SU-DHL-6 (cell line): ENCODE measurements at regions not wholly inside any gene's neighbourhood (a gene's known extent, or its start where the extent isn't known, plus 50 kb on each side); places are given as distances from the start of the nearest gene placed in this dataset.

ENCODE experiments used
- H2AFZ ChIP-seq: fragments of 200-600 bp; sonication (generic); 2 replicates; pipeline ENCODE4 v1.6.1; 2014; ENCODE audit warnings: low read depth, mild to moderate bottlenecking, moderate library complexity, mixed read lengths, antibody characterized with exemption, low read length; ENCODE audit not compliant: severe bottlenecking
- H3F3A ChIP-seq: fragments of 200-600 bp; shearing (Covaris generic); 2 replicates; pipeline ENCODE4 v1.6.0; 2016; ENCODE audit warnings: antibody characterized with exemption, mild to moderate bottlenecking; ENCODE audit not compliant: insufficient read depth
- H3K27ac ChIP-seq: fragments of 200-600 bp; sonication (generic); 2 replicates; pipeline ENCODE4 v1.5.1; 2016; ENCODE audit warnings: low read depth, mild to moderate bottlenecking, low read length, moderate library complexity, mixed read lengths
- H3K27me3 ChIP-seq: fragments of 200-600 bp; sonication (generic), shearing (Covaris generic); 2 replicates; pipeline ENCODE4 v1.6.0; 2014; ENCODE audit warnings: mild to moderate bottlenecking, low read length
- H3K36me3 ChIP-seq: fragments of 200-600 bp; sonication (generic); 2 replicates; pipeline ENCODE4 v1.6.1; 2014; ENCODE audit warnings: mild to moderate bottlenecking, low read length, mixed read lengths
- H3K4me2 ChIP-seq: fragments of 300-600, 200-600 bp; shearing (Covaris generic), sonication (generic); 2 replicates; pipeline ENCODE4 v1.6.0; 2014; ENCODE audit warnings: low read length, low read depth, mild to moderate bottlenecking; ENCODE audit not compliant: poor library complexity, severe bottlenecking
- H3K4me3 ChIP-seq: fragments of 200-600 bp; sonication (generic); 2 replicates; pipeline ENCODE4 v1.5.1; 2014; ENCODE audit warnings: antibody characterized with exemption, low read length, mild to moderate bottlenecking, mixed read lengths; ENCODE audit not compliant: insufficient read depth, poor library complexity, severe bottlenecking
- H3K79me2 ChIP-seq: fragments of 200-600 bp; sonication (generic); 2 replicates; pipeline ENCODE4 v1.6.1; 2014; ENCODE audit warnings: mild to moderate bottlenecking, low read length, moderate library complexity; ENCODE audit not compliant: insufficient read depth
- H3K9ac ChIP-seq: fragments of 200-600 bp; sonication (generic); 2 replicates; pipeline ENCODE4 v1.7.0; 2014; ENCODE audit warnings: mild to moderate bottlenecking, low read length
- H3K9me2 ChIP-seq: fragments of 200-600 bp; sonication (generic); replicated peaks from 2 replicates; pipeline ENCODE4 v1.6.1; 2014; ENCODE audit warnings: low read length; ENCODE audit not compliant: insufficient read depth
- H3K9me3 ChIP-seq: fragments of 200-600 bp; sonication (generic); 2 replicates; pipeline ENCODE4 v1.6.1; 2014; ENCODE audit warnings: low read length, mixed read lengths; ENCODE audit not compliant: insufficient read depth
- H4K20me1 ChIP-seq: fragments of 200-600 bp; sonication (generic); 2 replicates; pipeline ENCODE4 v1.6.1; 2014; ENCODE audit warnings: low read depth, mild to moderate bottlenecking, antibody characterized with exemption, low read length, moderate library complexity, mixed read lengths
- EZH2phosphoT487 ChIP-seq: fragments of 200-600 bp; sonication (generic), shearing (Covaris generic); conservative IDR thresholded peaks from 2 replicates; pipeline ENCODE4 v1.6.1; 2018; ENCODE audit warnings: mild to moderate bottlenecking, antibody characterized with exemption, low read length, moderate library complexity, mixed read lengths
- TF ChIP-seq, protein P1 (sequence below): fragments of 200-600 bp; sonication (generic); IDR thresholded peaks from one replicate; pipeline ENCODE4 v1.5.1; 2017; ENCODE audit warnings: antibody characterized with exemption, mild to moderate bottlenecking, low read length, moderate library complexity; ENCODE audit not compliant: insufficient read depth, poor library complexity, severe bottlenecking

DNA sequence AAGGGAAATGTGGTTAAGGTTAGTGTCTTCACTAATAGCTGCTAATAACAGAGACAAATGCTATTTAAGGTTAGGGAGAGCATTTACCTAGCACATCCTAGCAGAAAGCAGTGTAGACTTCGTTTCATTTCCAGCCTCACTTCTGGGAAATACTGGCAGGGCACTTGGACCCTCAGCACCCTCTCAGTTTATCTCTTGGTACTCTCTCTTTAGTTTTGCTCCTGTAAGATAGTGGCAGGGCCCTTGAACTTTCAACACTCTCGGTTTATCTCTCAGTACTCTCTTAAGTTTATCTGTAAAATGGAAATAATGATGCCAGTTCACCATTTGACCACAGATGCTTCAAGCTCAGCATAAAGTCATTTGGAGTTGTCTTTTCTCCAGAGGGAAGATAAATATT lies 118.4 kb downstream of the MBL2 start:
- no peak overlapping the region for H3K4me2 ChIP-seq
- no peak overlapping the region for H2AFZ ChIP-seq
- H3K9me2 ChIP-seq = no peaks in the 10 kb centered on the region
- H3F3A ChIP-seq = no peaks in the 10 kb centered on the region
- H3K36me3 ChIP-seq = no peaks in the 10 kb centered on the region
- no peaks in the 10 kb centered on the region for H3K79me2 ChIP-seq
- H3K4me3 ChIP-seq = no peak overlapping the region
- TF ChIP-seq, protein P1, sequence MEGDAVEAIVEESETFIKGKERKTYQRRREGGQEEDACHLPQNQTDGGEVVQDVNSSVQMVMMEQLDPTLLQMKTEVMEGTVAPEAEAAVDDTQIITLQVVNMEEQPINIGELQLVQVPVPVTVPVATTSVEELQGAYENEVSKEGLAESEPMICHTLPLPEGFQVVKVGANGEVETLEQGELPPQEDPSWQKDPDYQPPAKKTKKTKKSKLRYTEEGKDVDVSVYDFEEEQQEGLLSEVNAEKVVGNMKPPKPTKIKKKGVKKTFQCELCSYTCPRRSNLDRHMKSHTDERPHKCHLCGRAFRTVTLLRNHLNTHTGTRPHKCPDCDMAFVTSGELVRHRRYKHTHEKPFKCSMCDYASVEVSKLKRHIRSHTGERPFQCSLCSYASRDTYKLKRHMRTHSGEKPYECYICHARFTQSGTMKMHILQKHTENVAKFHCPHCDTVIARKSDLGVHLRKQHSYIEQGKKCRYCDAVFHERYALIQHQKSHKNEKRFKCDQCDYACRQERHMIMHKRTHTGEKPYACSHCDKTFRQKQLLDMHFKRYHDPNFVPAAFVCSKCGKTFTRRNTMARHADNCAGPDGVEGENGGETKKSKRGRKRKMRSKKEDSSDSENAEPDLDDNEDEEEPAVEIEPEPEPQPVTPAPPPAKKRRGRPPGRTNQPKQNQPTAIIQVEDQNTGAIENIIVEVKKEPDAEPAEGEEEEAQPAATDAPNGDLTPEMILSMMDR = no peak
- TF ChIP-seq EZH2phosphoT487 = no peak
- H4K20me1 ChIP-seq = no peaks in the 10 kb centered on the region
- H3K27me3 ChIP-seq = no peaks in the 10 kb centered on the region
- H3K27ac ChIP-seq = no peak overlapping the region
- no peak overlapping the region for H3K9ac ChIP-seq
- no peaks in the 10 kb centered on the region for H3K9me3 ChIP-seq

DNA sequence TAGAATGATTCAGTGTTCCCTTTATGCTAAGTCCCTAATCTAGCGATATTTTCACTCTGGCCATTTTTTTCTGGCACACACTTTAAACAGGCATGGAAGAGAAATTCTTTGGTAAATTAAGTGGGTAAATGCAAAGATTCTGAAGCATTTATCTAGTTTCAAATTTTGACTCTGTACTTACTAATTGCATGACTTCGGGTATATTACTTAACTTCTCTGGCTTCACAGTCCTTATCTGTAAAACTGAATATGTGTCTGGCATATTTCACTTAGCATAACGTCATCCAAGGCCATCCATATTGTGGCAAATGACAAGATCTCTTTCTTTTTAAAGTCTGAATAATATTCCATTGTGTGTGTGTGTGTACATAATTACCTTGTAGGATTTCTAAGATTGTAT lies 114.5 kb downstream of the MBL2 start:
- no peaks in the 10 kb centered on the region for H3F3A ChIP-seq
- no peaks in the 10 kb centered on the region for H3K9me2 ChIP-seq
- no peak overlapping the region for H3K4me3 ChIP-seq
- no peaks in the 10 kb centered on the region for H3K79me2 ChIP-seq
- no peak overlapping the region for H3K4me2 ChIP-seq
- no peak overlapping the region for H3K27ac ChIP-seq
- no peak overlapping the region for H3K9ac ChIP-seq
- TF ChIP-seq EZH2phosphoT487 = no peak
- TF ChIP-seq, protein P1 = no peak
- H3K27me3 ChIP-seq = no peaks in the 10 kb centered on the region
- no peak overlapping the region for H2AFZ ChIP-seq
- no peaks in the 10 kb centered on the region for H4K20me1 ChIP-seq
- no peaks in the 10 kb centered on the region for H3K36me3 ChIP-seq
- H3K9me3 ChIP-seq = no peaks in the 10 kb centered on the region

DNA sequence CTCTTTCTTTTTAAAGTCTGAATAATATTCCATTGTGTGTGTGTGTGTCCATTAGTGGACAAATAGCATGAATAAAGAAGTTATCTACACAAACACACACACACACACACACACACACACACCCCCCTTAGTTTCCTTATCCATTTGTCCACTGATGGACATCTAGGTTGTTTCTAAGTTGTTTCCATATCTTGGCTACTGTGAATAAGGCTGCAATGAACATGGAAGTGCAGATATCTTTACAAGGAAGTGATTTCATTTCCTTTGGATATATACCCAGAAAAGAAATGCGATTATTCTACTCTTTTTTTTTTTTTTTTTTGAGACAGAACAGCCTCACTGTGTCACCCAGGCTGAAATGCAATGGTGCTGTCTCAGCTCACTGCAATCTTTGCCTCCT lies 113.5 kb downstream of the MBL2 start:
- no peaks in the 10 kb centered on the region for H3K79me2 ChIP-seq
- no peaks in the 10 kb centered on the region for H3K9me2 ChIP-seq
- no peak overlapping the region for H2AFZ ChIP-seq
- H3K36me3 ChIP-seq = no peaks in the 10 kb centered on the region
- H3F3A ChIP-seq = no peaks in the 10 kb centered on the region
- no peak overlapping the region for H3K4me2 ChIP-seq
- no peaks in the 10 kb centered on the region for H3K9me3 ChIP-seq
- H3K27me3 ChIP-seq = no peaks in the 10 kb centered on the region
- H3K9ac ChIP-seq = no peak overlapping the region
- no peaks in the 10 kb centered on the region for H4K20me1 ChIP-seq
- no peak overlapping the region for H3K27ac ChIP-seq
- no peak overlapping the region for H3K4me3 ChIP-seq
- TF ChIP-seq EZH2phosphoT487 = no peak
- TF ChIP-seq, protein P1 = no peak
